ENCODE measurements at regions not wholly inside any gene's neighbourhood (a gene's known extent, or its start where the extent isn't known, plus 50 kb on each side); places are given as distances from the start of the nearest gene placed in this dataset.

- Histone ChIP-seq H3K36me3 (no peaks in the 10 kb centered on the region), H3K4me3 (ENCODE audit: low read depth in 1 of 2, low read length in 1 of 2) (no peak overlapping the region), H3K4me1 (ENCODE audit: control insufficient read depth in 1 of 2, insufficient read depth in 1 of 2, low read depth in 1 of 2, low read length in 1 of 2) (peaks cover 35 to 37% of the 10 kb centered on the region in 2 experiments), H3K27me3 (peaks cover 11% of the 10 kb centered on the region), H3K27ac (no peak overlapping the region), H3K9me3 (no peaks in the 10 kb centered on the region)
- TF ChIP-seq CTCF (IDR thresholded peaks at IDR 0.05): no peak
Observed at GRCh38 chr13:40404967-40405716, 261.3 kb downstream of the FOXO1 start.

DNA sequence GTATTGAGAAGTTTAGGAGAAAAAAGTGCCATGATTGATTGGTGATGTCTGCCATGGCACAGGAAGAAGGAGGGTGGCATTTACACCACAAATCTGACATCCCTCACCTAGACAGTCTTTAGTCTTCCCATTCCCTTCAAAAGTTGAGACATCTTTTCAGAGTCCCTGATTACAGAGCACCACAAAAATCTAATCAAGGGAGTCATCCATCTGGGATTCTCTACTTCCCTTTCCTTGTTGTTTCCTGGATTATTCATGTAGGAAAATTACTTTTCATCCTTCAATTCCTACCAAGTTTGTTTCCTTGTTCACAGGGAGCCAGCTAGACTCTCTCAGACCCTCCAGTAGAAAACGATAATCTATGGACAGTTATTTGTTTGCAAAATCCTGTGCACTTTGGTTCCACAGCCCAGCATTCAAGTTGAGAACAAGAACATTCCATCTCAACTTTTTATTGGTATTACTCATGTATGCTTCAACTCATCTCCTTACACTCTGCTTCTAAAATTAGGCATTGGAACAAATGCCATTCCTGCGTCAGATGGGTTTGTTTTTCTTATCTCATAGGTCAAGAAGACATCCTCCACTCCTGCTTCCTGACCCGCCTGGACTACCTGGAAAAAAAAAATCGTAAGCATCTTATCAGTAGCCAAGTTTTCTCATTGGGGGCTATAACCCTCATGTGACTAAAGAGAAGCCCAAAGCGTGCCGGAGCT lies 259.9 kb downstream of the FOXO1 start:
- no peak overlapping the region for H3K27ac ChIP-seq
- H3K36me3 ChIP-seq: no peaks in the 10 kb centered on the region
- H3K4me1 ChIP-seq (ENCODE audit: control insufficient read depth in 1 of 2, insufficient read depth in 1 of 2, low read depth in 1 of 2, low read length in 1 of 2): peaks cover 20 to 23% of the 10 kb centered on the region in 2 experiments
- H3K27me3 ChIP-seq: peaks cover 11% of the 10 kb centered on the region
- TF ChIP-seq CTCF (IDR thresholded peaks at IDR 0.05): no peak
- no peak overlapping the region for H3K4me3 ChIP-seq (ENCODE audit: low read depth in 1 of 2, low read length in 1 of 2)
- H3K9me3 ChIP-seq: no peaks in the 10 kb centered on the region

DNA sequence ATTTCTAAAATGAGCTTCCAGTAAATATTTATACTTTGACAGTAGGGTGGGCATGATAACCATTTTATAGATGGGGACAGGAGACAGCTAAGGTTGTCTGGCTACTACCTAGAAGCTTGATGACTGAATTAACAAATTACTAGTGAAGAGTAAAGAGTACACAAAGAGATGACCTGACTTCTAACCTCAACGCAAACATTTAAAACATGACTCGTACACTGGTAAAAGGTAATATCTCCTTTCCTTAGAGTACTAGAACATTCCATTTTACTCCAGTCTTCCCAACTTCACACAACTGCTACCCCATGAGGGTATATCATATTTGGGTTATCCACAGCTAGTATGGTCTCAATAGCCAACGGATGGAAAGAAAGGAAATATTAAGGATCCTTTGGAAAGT lies 258.9 kb downstream of the FOXO1 start:
- no peak overlapping the region for H3K4me3 ChIP-seq (ENCODE audit: low read depth in 1 of 2, low read length in 1 of 2)
- no peak overlapping the region for H3K27ac ChIP-seq
- peaks cover 11% of the 10 kb centered on the region for H3K27me3 ChIP-seq
- TF ChIP-seq CTCF (IDR thresholded peaks at IDR 0.05): no peak
- no peaks in the 10 kb centered on the region for H3K36me3 ChIP-seq
- peaks cover 10 to 13% of the 10 kb centered on the region in 2 experiments for H3K4me1 ChIP-seq (ENCODE audit: control insufficient read depth in 1 of 2, insufficient read depth in 1 of 2, low read depth in 1 of 2, low read length in 1 of 2)
- H3K9me3 ChIP-seq: no peaks in the 10 kb centered on the region

DNA sequence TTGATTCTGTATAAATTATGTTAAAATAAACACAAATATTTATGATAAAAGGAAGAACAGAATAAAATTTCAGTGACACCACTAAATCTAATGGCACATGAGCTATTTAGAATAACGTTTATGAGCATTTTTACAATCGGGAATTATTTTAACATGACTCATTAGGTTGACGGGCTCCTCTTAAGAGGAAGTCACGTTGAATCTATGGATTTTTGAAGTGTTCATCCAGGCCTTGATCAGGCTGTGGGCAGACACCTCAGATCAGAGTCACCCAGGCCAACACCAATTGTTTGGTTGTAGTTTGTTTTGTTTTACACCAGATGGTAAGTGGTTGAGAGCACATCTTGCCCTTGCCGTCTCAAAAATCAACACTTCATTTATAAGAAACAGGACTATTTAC lies 257.8 kb downstream of the FOXO1 start:
- no peak overlapping the region for H3K4me3 ChIP-seq (ENCODE audit: low read depth in 1 of 2, low read length in 1 of 2)
- no peak overlapping the region for H3K27ac ChIP-seq
- H3K9me3 ChIP-seq: no peaks in the 10 kb centered on the region
- no peaks in the 10 kb centered on the region for H3K36me3 ChIP-seq
- TF ChIP-seq CTCF (IDR thresholded peaks at IDR 0.05): no peak
- peaks cover under 1 to 2% of the 10 kb centered on the region in 2 experiments for H3K4me1 ChIP-seq (ENCODE audit: control insufficient read depth in 1 of 2, insufficient read depth in 1 of 2, low read depth in 1 of 2, low read length in 1 of 2)
- peaks cover 11% of the 10 kb centered on the region for H3K27me3 ChIP-seq

DNA sequence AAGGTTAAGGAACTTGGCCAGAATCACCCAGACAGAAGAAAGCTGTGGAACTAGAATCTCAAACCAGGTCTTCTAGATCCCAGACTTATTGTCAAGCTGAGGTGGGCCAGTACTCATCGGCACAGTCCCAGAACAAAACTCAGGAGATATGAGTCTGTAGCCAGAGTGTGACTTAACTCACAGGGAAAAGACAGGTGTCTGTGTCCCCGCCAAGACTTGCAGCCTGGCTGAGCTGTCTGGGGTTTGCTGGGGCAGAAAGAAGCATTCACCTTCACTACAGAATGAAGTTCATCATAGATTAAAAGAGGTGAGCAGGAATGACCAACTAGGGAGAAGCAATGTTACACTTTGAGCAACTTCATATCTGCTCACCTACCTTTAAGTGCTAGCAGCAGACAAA lies 257.2 kb downstream of the FOXO1 start:
- no peaks in the 10 kb centered on the region for H3K36me3 ChIP-seq
- H3K4me1 ChIP-seq (ENCODE audit: control insufficient read depth in 1 of 2, insufficient read depth in 1 of 2, low read depth in 1 of 2, low read length in 1 of 2): no peaks in the 10 kb centered on the region
- no peaks in the 10 kb centered on the region for H3K9me3 ChIP-seq
- H3K4me3 ChIP-seq (ENCODE audit: low read depth in 1 of 2, low read length in 1 of 2): no peak overlapping the region
- no peak for TF ChIP-seq CTCF (IDR thresholded peaks at IDR 0.05)
- H3K27ac ChIP-seq: no peak overlapping the region
- H3K27me3 ChIP-seq: peaks cover 11% of the 10 kb centered on the region
